ENCODE measurements at regions not wholly inside any gene's neighbourhood (a gene's known extent, or its start where the extent isn't known, plus 50 kb on each side); places are given as distances from the start of the nearest gene placed in this dataset.

GRCh38 chr1:101605878-101606277, 369.1 kb downstream of the S1PR1 start:
- no peak for TF ChIP-seq POLR2A (IDR thresholded peaks at IDR 0.05)
- no peak for TF ChIP-seq CTCF (IDR thresholded peaks at IDR 0.05)
- no peak overlapping the region for H3K27ac ChIP-seq
- intact Hi-C loops (cut with DNase I; ENCODE audit: low total_unique reads): no loop called here
- H3K4me3 ChIP-seq: no peak overlapping the region
- WGBS, 2 donors: 50 to 57% methylated on average over 2 of the region's 2 CpGs
- no peak for DNase-seq
- no peaks in the 10 kb centered on the region for H3K4me1 ChIP-seq
- no peaks in the 10 kb centered on the region for H3K9me3 ChIP-seq
- H3K36me3 ChIP-seq (ENCODE audit: low read depth, missing control alignments): no peaks in the 10 kb centered on the region
- no peaks in the 10 kb centered on the region for H3K27me3 ChIP-seq

GRCh38 chr1:101613546-101613945, 376.7 kb downstream of the S1PR1 start:
- Histone ChIP-seq H3K27me3 (no peaks in the 10 kb centered on the region), H3K36me3 (ENCODE audit: low read depth, missing control alignments) (no peaks in the 10 kb centered on the region), H3K4me1 (no peaks in the 10 kb centered on the region), H3K27ac (no peak overlapping the region), H3K4me3 (no peak overlapping the region), H3K9me3 (no peaks in the 10 kb centered on the region)
- no peak for DNase-seq
- TF ChIP-seq POLR2A (IDR thresholded peaks at IDR 0.05): no peak
- no peak for TF ChIP-seq CTCF (IDR thresholded peaks at IDR 0.05)
- intact Hi-C loops (cut with DNase I; ENCODE audit: low total_unique reads): no loop called here

- WGBS, 2 donors: 87 to 94% methylated on average over 4 to 5 of the region's 5 CpGs
Observed at GRCh38 chr1:101618900-101619299, 377.8 kb downstream of the OLFM3 start.

GRCh38 chr1:101632548-101633272, 364.0 kb downstream of the OLFM3 start:
- H3K36me3 ChIP-seq (ENCODE audit: low read depth, missing control alignments): no peaks in the 10 kb centered on the region
- no peaks in the 10 kb centered on the region for H3K9me3 ChIP-seq
- 76 to 78% methylated on average over 5 of the region's 5 CpGs for WGBS, 2 donors
- no peak for TF ChIP-seq POLR2A (IDR thresholded peaks at IDR 0.05)
- no peak for TF ChIP-seq CTCF (IDR thresholded peaks at IDR 0.05)
- no peak for DNase-seq
- no peak overlapping the region for H3K27ac ChIP-seq
- H3K4me3 ChIP-seq: no peak overlapping the region
- intact Hi-C loops (cut with DNase I; ENCODE audit: low total_unique reads): no loop called here
- H3K27me3 ChIP-seq: no peaks in the 10 kb centered on the region
- H3K4me1 ChIP-seq: no peaks in the 10 kb centered on the region

More at GRCh38 chr1:101618900-101619299, 377.8 kb downstream of the OLFM3 start:
- Histone ChIP-seq H3K4me1 (no peaks in the 10 kb centered on the region), H3K27ac (no peak overlapping the region), H3K27me3 (no peaks in the 10 kb centered on the region), H3K36me3 (ENCODE audit: low read depth, missing control alignments) (no peaks in the 10 kb centered on the region), H3K9me3 (no peaks in the 10 kb centered on the region), H3K4me3 (no peak overlapping the region)
- intact Hi-C loops (cut with DNase I; ENCODE audit: low total_unique reads): no loop called here
- TF ChIP-seq CTCF (IDR thresholded peaks at IDR 0.05): no peak
- DNase-seq: no peak

GRCh38 chr1:101645810-101646209, 350.9 kb downstream of the OLFM3 start:
- no peak for TF ChIP-seq POLR2A (IDR thresholded peaks at IDR 0.05)
- TF ChIP-seq CTCF (IDR thresholded peaks at IDR 0.05): no peak
- Histone ChIP-seq H3K4me1 (no peaks in the 10 kb centered on the region), H3K36me3 (ENCODE audit: low read depth, missing control alignments) (no peaks in the 10 kb centered on the region), H3K9me3 (no peaks in the 10 kb centered on the region), H3K27me3 (no peaks in the 10 kb centered on the region), H3K27ac (no peak overlapping the region), H3K4me3 (no peak overlapping the region)
- no peak for DNase-seq
- 51 to 70% methylated on average over 2 of the region's 2 CpGs for WGBS, 2 donors
- intact Hi-C loops (cut with DNase I; ENCODE audit: low total_unique reads): no loop called here
